K562 (cell line): ENCODE measurements at regions not wholly inside any gene's neighbourhood (a gene's known extent, or its start where the extent isn't known, plus 50 kb on each side); places are given as distances from the start of the nearest gene placed in this dataset.

Experiments
- CREB1 ChIP-seq, 2 experiments: sonication (generic) in 1 of 2; formaldehyde crosslinking in 1 of 2; IDR thresholded peaks; 2 replicates each; pipeline versions ENCODE4 v1.6.1 to v1.8.0; 2012 to 2022; ENCODE audit warnings: inconsistent platforms in 1 of 2, mild to moderate bottlenecking in 1 of 2, missing genetic modification reagents in 1 of 2, moderate library complexity in 1 of 2
- FOS ChIP-seq: IDR thresholded peaks from 3 replicates; pipeline ENCODE4 v1.6.1; 2011; ENCODE audit not compliant: insufficient read length; ENCODE audit errors: extremely low read depth
- ILK ChIP-seq: fragments of 450-650 bp; IDR thresholded peaks from 2 replicates; pipeline ENCODE4 v1.6.1; 2016; ENCODE audit warnings: missing genetic modification characterization, low read depth, mild to moderate bottlenecking, missing compliant biosample characterization, moderate library complexity, borderline replicate concordance
- KHSRP ChIP-seq: fragments of 450-650 bp; IDR thresholded peaks from 2 replicates; pipeline ENCODE4 v1.6.1; 2017
- NFIC ChIP-seq: fragments of 450-650 bp; IDR thresholded peaks from 2 replicates; pipeline ENCODE4 v1.6.1; 2017; ENCODE audit warnings: mild to moderate bottlenecking, inconsistent platforms
- NFIX ChIP-seq: fragments of 250-450 bp; sonication (Bioruptor Pico); IDR thresholded peaks from 2 replicates; pipeline ENCODE4 v1.4.0; 2020; ENCODE audit warnings: low read depth, mild to moderate bottlenecking, moderate library complexity
- PCBP1 ChIP-seq: fragments of 200-400 bp; formaldehyde crosslinking; IDR thresholded peaks from 2 replicates; pipeline ENCODE4 v1.6.1; 2018; ENCODE audit warnings: mild to moderate bottlenecking, low read depth, low read length; ENCODE audit not compliant: poor library complexity, severe bottlenecking
- POLR3A ChIP-seq: IDR thresholded peaks from 2 replicates; pipeline ENCODE4 v1.6.1; 2011; ENCODE audit warnings: borderline replicate concordance, mild to moderate bottlenecking, moderate library complexity; ENCODE audit not compliant: insufficient read length, insufficient read depth; ENCODE audit errors: extremely low read depth
- RFX1 ChIP-seq: fragments of 450-650 bp; IDR thresholded peaks from 2 replicates; pipeline ENCODE4 v1.6.1; 2016; ENCODE audit warnings: mild to moderate bottlenecking, moderate library complexity
- SIRT6 ChIP-seq: IDR thresholded peaks from one replicate; pipeline ENCODE4 v1.6.1; 2012; ENCODE audit warnings: low read depth, mild to moderate bottlenecking, control low read depth, inconsistent platforms, low read length, moderate library complexity
- SMAD1 ChIP-seq: fragments of 150-350 bp; IDR thresholded peaks from 2 replicates; pipeline ENCODE4 v1.6.1; 2014; ENCODE audit warnings: low read length, low read depth; ENCODE audit not compliant: partially characterized antibody
- SREBF1 ChIP-seq: fragments of 150-350 bp; IDR thresholded peaks from 2 replicates; pipeline ENCODE4 v1.6.1; 2014; ENCODE audit warnings: antibody characterized with exemption, low read depth, low read length, borderline replicate concordance
- TAF9B ChIP-seq: fragments of 450-650 bp; IDR thresholded peaks from 2 replicates; pipeline ENCODE4 v1.6.1; 2018; ENCODE audit warnings: mild to moderate bottlenecking; ENCODE audit not compliant: partially characterized antibody
- XRCC4 ChIP-seq: IDR thresholded peaks from one replicate; pipeline ENCODE4 v1.6.1; 2011; ENCODE audit not compliant: insufficient read depth, insufficient read length; ENCODE audit errors: extremely low read depth
- ZNF263 ChIP-seq: sonication (generic); formaldehyde crosslinking; IDR thresholded peaks from 2 replicates; pipeline ENCODE4 v1.8.0; 2022; ENCODE audit warnings: mild to moderate bottlenecking, missing genetic modification reagents, borderline replicate concordance
- TF ChIP-seq, protein P1 (sequence below): fragments of 450-650 bp; IDR thresholded peaks from 2 replicates; pipeline ENCODE4 v1.6.1; 2016; ENCODE audit warnings: low read depth
- TF ChIP-seq, protein P2 (sequence below): fragments of 250-450 bp; sonication (Bioruptor Pico); IDR thresholded peaks from 2 replicates; pipeline ENCODE4 v1.4.0; 2020; ENCODE audit warnings: borderline replicate concordance
- TF ChIP-seq, protein P3 (sequence below): fragments of 450-650 bp; IDR thresholded peaks from 2 replicates; pipeline ENCODE4 v1.6.1; 2017; ENCODE audit warnings: mild to moderate bottlenecking, moderate library complexity

GRCh38 chr17:13888056-13888609 is 181.2 kb upstream of the COX10 start (continued):
- peak; percentile 44 for TF ChIP-seq SMAD1
- TF ChIP-seq PCBP1, result no peak
- TF ChIP-seq POLR3A, result no peak
- no peak for TF ChIP-seq FOS
- TF ChIP-seq TAF9B, result no peak
- TF ChIP-seq RFX1, result no peak
- TF ChIP-seq SIRT6, result no peak
- peak; percentile 97 for TF ChIP-seq NFIC
- TF ChIP-seq XRCC4, result no peak
- TF ChIP-seq CREB1 (IDR thresholded peaks at IDR 0.05), result no peak
- no peak for TF ChIP-seq CREB1 (CRISPR knock-in tag; IDR thresholded peaks at IDR 0.05)
- TF ChIP-seq, protein P1, sequence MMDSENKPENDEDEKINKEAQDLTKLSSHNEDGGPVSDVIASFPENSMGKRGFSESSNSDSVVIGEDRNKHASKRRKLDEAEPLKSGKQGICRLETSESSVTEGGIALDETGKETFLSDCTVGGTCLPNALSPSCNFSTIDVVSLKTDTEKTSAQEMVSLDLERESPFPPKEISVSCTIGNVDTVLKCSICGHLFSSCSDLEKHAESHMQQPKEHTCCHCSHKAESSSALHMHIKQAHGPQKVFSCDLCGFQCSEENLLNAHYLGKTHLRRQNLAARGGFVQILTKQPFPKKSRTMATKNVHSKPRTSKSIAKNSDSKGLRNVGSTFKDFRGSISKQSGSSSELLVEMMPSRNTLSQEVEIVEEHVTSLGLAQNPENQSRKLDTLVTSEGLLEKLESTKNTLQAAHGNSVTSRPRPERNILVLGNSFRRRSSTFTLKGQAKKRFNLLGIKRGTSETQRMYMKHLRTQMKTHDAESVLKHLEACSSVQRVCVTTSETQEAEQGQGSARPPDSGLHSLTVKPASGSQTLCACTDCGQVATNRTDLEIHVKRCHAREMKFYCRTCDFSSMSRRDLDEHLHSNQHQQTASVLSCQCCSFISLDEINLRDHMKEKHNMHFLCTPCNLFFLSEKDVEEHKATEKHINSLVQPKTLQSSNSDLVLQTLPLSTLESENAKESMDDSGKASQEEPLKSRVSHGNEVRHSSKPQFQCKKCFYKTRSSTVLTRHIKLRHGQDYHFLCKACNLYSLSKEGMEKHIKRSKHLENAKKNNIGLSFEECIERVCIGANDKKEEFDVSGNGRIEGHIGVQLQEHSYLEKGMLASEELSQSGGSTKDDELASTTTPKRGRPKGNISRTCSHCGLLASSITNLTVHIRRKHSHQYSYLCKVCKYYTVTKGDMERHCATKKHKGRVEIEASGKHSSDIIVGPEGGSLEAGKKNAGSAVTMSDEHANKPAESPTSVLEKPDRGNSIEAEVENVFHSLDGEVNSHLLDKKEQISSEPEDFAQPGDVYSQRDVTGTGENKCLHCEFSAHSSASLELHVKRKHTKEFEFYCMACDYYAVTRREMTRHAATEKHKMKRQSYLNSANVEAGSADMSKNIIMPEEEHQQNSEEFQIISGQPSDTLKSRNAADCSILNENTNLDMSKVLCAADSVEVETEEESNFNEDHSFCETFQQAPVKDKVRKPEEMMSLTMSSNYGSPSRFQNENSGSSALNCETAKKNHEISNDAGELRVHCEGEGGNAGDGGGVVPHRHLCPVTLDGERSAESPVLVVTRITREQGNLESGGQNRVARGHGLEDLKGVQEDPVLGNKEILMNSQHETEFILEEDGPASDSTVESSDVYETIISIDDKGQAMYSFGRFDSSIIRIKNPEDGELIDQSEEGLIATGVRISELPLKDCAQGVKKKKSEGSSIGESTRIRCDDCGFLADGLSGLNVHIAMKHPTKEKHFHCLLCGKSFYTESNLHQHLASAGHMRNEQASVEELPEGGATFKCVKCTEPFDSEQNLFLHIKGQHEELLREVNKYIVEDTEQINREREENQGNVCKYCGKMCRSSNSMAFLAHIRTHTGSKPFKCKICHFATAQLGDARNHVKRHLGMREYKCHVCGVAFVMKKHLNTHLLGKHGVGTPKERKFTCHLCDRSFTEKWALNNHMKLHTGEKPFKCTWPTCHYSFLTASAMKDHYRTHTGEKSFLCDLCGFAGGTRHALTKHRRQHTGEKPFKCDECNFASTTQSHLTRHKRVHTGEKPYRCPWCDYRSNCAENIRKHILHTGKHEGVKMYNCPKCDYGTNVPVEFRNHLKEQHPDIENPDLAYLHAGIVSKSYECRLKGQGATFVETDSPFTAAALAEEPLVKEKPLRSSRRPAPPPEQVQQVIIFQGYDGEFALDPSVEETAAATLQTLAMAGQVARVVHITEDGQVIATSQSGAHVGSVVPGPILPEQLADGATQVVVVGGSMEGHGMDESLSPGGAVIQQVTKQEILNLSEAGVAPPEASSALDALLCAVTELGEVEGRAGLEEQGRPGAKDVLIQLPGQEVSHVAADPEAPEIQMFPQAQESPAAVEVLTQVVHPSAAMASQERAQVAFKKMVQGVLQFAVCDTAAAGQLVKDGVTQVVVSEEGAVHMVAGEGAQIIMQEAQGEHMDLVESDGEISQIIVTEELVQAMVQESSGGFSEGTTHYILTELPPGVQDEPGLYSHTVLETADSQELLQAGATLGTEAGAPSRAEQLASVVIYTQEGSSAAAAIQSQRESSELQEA, result no peak
- TF ChIP-seq, protein P2, sequence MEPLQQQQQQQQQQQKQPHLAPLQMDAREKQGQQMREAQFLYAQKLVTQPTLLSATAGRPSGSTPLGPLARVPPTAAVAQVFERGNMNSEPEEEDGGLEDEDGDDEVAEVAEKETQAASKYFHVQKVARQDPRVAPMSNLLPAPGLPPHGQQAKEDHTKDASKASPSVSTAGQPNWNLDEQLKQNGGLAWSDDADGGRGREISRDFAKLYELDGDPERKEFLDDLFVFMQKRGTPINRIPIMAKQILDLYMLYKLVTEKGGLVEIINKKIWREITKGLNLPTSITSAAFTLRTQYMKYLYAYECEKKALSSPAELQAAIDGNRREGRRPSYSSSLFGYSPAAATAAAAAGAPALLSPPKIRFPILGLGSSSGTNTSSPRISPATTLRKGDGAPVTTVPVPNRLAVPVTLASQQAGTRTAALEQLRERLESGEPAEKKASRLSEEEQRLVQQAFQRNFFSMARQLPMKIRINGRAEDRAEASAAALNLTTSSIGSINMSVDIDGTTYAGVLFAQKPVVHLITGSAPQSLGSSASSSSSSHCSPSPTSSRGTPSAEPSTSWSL (CRISPR knock-in tag), result no peak
- TF ChIP-seq, protein P3, sequence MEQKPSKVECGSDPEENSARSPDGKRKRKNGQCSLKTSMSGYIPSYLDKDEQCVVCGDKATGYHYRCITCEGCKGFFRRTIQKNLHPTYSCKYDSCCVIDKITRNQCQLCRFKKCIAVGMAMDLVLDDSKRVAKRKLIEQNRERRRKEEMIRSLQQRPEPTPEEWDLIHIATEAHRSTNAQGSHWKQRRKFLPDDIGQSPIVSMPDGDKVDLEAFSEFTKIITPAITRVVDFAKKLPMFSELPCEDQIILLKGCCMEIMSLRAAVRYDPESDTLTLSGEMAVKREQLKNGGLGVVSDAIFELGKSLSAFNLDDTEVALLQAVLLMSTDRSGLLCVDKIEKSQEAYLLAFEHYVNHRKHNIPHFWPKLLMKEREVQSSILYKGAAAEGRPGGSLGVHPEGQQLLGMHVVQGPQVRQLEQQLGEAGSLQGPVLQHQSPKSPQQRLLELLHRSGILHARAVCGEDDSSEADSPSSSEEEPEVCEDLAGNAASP, result no peak
- TF ChIP-seq SREBF1, result no peak
- TF ChIP-seq ILK (tag), result no peak
- peak; percentile 86 for TF ChIP-seq NFIX (CRISPR knock-in tag)
- no peak for TF ChIP-seq ZNF263 (CRISPR knock-in tag)
- TF ChIP-seq KHSRP, result no peak
- TF ChIP-seq, all 486 proteins: peak for 3
